HG03469 (cell line): ENCODE measurements at regions not wholly inside any gene's neighbourhood (a gene's known extent, or its start where the extent isn't known, plus 50 kb on each side); places are given as distances from the start of the nearest gene placed in this dataset.
"Not testable (repeated sequence)": the region's sequence is repeated elsewhere in the genome, so short reads cannot be mapped to it uniquely, and the experiment has no call there.

ENCODE experiments used
- ATAC-seq: cut with Tn5 transposase; IDR thresholded peaks from one replicate; pipeline ENCODE4 v1.9.1; 2021; ENCODE audit warnings: mild to moderate bottlenecking, moderate library complexity, moderate number of reproducible peaks; ENCODE audit not compliant: unreplicated experiment

- ATAC-seq: not testable (repeated sequence)
These were observed 293.0 kb upstream of the ZNF337 start for GRCh38 chr20:25989686-25990085.

GRCh38 chr20:25989196-25989595 lies 292.5 kb upstream of the ZNF337 start:
- ATAC-seq: no peak

DNA sequence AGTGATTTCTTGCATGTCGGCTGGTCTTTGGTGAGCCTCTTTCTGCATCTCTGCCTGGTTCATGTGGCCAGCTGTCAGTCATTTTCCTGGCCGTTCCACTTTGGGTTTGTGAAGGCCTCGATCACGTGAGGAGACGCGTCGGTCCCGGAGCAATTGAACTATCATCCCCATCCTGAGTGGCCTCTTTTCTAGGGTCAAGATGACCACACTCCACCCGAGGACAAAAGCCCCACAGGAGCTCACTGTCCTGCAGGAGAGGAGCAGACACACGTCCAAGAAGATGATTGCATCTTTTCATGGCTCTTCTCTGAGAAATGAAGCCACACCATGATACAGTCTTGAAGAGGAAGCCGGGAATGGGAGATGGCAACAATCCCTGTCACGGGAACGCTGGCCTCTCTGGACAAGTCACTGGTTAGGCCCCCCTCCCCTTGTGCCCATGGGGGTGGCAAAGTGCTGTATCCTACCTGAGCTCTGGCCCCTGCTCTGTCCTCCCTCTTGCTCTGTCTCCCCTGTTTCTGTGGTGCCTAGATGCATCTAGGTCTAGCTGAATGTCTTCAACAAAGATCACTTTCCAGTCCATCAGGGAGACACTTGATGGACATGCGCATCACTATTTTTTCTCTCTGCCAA lies 291.4 kb upstream of the ZNF337 start:
- not testable (repeated sequence) for ATAC-seq

- no peak for ATAC-seq
These were observed 290.6 kb upstream of the ZNF337 start for GRCh38 chr20:25987073-25987927.

- no peak for ATAC-seq
These were observed 288.9 kb upstream of the ZNF337 start for GRCh38 chr20:25985597-25985996.

- ATAC-seq: no peak
These were observed 288.3 kb upstream of the ZNF337 start for GRCh38 chr20:25984933-25985332.

- ATAC-seq: not testable (repeated sequence)
These were observed 286.0 kb upstream of the ZNF337 start for GRCh38 chr20:25982701-25983100.

GRCh38 chr20:25978450-25979190 lies 282.0 kb upstream of the ZNF337 start:
- not testable (repeated sequence) for ATAC-seq

DNA sequence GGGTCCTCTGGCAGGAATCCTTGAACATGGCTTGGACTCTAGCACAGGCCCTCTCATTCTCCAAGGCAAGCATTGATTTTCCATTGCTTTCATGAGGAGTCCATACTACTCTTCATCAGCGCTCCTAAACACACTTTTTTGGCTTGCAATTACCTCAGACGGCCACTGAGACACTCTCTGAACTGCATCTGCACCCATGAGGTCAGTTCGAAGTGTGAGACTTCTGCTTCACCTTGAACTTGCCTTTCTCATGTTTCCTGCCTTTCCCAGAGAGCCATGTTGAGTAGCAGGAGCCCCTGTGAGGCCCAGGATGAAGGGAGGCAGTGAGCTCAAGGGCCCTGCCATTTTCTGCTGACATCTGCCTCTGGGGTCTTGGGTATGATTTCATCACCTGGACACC lies 279.2 kb upstream of the ZNF337 start:
- ATAC-seq: not testable (repeated sequence)

DNA sequence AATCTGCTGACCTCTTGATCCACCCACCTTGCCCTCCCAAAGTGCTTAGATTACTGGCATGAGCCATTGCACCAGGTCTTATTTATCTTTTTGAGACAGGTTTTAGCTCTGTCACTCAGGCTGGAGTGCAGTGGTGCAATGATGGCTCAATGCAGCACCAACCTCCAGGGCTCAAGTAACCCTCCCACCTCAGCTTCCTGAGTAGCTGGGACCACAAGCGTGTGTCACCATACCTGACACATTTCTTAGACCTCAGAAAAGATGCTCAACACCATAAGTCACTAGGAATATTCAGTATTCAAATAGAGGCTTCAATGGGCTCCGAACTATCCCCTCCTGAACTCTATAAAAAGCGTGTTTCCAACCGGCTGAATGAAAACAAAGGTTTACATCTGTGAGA lies 268.6 kb upstream of the ZNF337 start:
- not testable (repeated sequence) for ATAC-seq

DNA sequence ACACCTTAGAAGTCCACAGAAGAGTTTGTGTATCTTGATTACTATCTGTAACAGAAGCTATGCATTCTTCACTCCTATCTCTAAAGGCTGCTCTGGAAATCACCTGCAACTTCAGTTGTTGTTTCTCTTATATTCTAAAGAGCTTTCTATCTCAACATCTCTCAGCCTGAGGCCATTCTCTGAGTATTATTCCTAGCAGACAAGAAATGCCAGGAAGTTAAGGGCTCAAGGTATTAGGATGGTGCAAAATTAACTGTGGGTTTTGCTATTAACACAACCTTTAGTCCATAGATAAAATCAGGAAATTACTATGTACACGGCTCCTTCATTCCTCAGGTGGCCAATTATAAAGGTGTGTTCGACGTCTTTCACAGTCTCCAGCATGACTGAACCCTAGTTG lies 257.2 kb upstream of the ZNF337 start:
- not testable (repeated sequence) for ATAC-seq

GRCh38 chr20:25935230-25935629 lies 238.6 kb upstream of the ZNF337 start:
- not testable (repeated sequence) for ATAC-seq

DNA sequence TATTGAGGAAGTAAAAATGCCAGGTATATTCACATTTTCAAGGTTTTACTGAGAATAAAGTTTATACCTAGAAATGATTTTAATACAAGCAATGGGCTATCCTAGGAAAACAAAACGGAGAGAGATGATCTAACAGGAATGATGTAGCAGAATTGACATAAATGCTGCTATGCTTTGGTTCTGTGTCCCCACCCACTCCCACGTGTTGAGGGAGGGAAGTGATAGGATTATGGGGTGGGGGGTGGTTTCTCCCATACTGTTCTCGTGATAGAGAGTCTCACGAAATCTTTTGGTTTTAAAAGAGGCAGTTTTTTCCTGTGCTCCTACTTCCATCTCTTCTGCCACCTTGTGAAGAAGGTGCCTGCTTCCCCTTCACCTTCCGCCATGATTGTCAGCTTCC lies 236.2 kb upstream of the ZNF337 start:
- ATAC-seq: not testable (repeated sequence)

DNA sequence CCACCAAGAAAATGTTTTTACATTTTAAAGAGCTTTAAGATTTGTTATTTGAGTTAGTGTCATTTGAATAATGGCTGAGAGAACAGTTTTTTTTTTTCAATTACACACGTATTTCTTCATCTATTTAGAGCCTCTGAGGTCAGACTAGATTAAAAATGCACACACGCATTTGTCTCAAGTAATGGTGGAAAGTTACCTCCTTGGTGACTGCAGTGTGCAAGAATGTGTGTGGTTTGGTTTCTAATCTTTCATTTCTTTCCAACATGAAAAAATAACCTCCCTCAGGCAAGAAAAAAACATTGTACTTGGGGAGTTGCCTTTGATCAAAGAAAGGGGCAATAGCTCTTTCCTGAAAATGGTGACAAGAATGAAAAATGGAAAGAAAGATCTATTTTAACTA lies 235.5 kb upstream of the ZNF337 start:
- ATAC-seq: not testable (repeated sequence)

GRCh38 chr20:25902321-25902720 lies 205.7 kb upstream of the ZNF337 start:
- ATAC-seq: not testable (repeated sequence)

- ATAC-seq: not testable (repeated sequence)
These were observed 202.0 kb upstream of the ZNF337 start for GRCh38 chr20:25898663-25899062.

GRCh38 chr20:25879096-25879495 lies 182.4 kb upstream of the ZNF337 start:
- ATAC-seq: not testable (repeated sequence)

DNA sequence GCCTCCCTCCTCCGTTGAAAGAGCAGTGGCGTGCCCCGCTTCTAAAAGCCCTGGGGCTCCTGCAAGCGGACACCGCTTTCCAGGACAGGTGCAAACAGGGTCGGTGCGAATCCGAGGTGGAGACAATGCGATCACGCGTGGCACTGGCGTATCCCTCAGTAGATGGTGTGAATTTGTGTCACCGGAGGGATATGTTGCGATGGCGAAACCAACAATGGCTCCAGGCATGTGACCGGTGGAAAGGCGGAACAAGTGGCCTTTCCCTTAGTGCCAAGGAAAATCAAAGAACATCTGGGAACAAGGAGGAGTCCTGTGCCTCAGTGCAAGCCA lies 172.0 kb upstream of the ZNF337 start:
- not testable (repeated sequence) for ATAC-seq

GRCh38 chr20:25867776-25868649 lies 171.4 kb upstream of the ZNF337 start:
- no peak for ATAC-seq

GRCh38 chr20:25867015-25867775 lies 170.5 kb upstream of the ZNF337 start:
- not testable (repeated sequence) for ATAC-seq
